ENCODE measurements at regions not wholly inside any gene's neighbourhood (a gene's known extent, or its start where the extent isn't known, plus 50 kb on each side); places are given as distances from the start of the nearest gene placed in this dataset.

DNA sequence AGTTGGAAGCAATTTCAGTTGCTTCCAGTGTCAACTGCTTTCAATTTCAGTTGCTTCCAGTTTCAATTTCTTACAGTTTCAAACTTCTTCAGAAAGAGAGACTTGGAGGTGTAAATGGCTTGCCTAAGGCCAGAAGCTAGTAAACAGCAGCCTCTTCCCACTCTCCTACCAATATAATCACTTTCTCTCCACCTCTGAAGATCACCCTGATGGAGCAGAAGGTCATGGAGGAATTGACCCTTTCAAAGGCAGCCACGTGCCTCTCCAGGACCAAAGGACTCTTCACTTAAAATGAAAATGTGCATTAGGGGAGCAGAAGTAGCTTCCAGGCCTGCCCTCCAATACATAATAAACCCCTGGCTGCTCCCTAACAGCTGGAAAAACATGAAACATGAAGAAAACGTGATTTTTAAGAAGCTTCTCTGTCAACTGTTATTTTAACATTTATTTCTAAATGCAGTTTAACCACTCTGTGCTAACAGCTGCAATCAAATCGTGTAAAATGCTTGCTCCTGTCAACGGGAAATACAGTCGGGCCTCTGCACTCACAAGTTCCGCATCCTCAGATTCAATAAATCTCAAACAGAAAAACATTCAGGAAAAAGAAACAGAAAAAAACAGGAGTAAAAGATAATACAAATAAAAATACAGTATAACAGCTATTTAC, 1020.6 kb downstream of the XPNPEP1 start:
- H3K4me1 ChIP-seq (ENCODE audit: insufficient read depth), result no peaks in the 10 kb centered on the region
- 79% methylated on average over 6 of the region's 6 CpGs for WGBS (ENCODE audit: low lambda C conversion rate, missing lambda C conversion rate)
- no peak overlapping the region for H2AFZ ChIP-seq
- H3K4me2 ChIP-seq, result no peak overlapping the region
- no peaks in the 10 kb centered on the region for H3K9me3 ChIP-seq (ENCODE audit: low read depth)
- no peaks in the 10 kb centered on the region for H3K79me2 ChIP-seq
- H3K4me3 ChIP-seq, result no peak overlapping the region
- no peaks in the 10 kb centered on the region for H3K9me2 ChIP-seq (replicated peaks; ENCODE audit: insufficient read depth)
- H3K27ac ChIP-seq, result no peak overlapping the region
- H3K27me3 ChIP-seq, result no peaks in the 10 kb centered on the region
- no peaks in the 10 kb centered on the region for H3K36me3 ChIP-seq (replicated peaks; ENCODE audit: insufficient read depth, low read depth)
- DNase-seq (ENCODE audit: low spot score), result no peak
- no peaks in the 10 kb centered on the region for H4K20me1 ChIP-seq (ENCODE audit: insufficient read depth, poor library complexity, severe bottlenecking)
- no peak for TF ChIP-seq EZH2 (IDR thresholded peaks at IDR 0.05; ENCODE audit: borderline replicate concordance)
- TF ChIP-seq, protein P1, sequence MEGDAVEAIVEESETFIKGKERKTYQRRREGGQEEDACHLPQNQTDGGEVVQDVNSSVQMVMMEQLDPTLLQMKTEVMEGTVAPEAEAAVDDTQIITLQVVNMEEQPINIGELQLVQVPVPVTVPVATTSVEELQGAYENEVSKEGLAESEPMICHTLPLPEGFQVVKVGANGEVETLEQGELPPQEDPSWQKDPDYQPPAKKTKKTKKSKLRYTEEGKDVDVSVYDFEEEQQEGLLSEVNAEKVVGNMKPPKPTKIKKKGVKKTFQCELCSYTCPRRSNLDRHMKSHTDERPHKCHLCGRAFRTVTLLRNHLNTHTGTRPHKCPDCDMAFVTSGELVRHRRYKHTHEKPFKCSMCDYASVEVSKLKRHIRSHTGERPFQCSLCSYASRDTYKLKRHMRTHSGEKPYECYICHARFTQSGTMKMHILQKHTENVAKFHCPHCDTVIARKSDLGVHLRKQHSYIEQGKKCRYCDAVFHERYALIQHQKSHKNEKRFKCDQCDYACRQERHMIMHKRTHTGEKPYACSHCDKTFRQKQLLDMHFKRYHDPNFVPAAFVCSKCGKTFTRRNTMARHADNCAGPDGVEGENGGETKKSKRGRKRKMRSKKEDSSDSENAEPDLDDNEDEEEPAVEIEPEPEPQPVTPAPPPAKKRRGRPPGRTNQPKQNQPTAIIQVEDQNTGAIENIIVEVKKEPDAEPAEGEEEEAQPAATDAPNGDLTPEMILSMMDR (IDR thresholded peaks at IDR 0.05; ENCODE audit: poor library complexity), result no peak
- TF ChIP-seq EZH2phosphoT487 (IDR thresholded peaks at IDR 0.05; ENCODE audit: low read depth, severe bottlenecking, unreplicated experiment), result no peak

DNA sequence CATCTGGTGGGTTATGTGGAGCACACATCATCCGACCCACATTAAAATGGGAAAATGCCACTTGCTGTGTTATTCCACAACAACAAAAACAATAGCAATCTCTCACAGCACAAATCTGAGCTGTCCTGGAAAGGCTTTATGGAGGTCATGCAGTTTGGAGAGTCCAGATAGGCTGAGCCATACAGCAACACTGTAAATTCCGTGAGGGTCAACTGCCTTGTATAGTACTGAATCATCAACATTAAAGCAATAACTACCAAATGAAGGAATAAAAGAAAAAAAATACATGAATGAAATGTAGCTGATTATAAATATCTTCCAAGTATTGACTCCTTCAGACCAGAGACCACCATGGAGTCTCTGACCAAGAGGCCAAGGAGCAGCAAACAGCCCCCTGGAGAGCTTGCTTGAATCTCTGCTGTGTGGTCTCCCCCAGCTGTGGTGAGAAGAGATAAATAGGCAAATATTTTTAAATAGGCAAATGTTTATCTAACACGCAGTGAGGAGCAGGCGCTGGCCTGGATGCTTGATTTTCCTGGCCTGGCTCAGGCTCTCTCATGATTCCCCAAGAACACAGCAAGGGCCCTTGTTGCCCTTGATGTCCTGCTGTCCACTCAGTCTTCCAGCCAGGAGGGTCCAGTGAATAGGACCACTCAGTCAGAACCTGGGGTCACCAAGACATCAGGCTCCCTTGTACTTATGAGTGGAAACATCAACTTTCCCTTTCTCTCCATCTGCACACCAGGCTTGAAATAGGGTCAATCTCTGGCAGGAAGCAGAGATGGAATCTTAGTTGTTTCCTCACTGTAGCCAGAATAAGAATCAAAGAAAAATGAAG, 1021.3 kb downstream of the XPNPEP1 start:
- no peaks in the 10 kb centered on the region for H3K4me1 ChIP-seq (ENCODE audit: insufficient read depth)
- no peaks in the 10 kb centered on the region for H4K20me1 ChIP-seq (ENCODE audit: insufficient read depth, poor library complexity, severe bottlenecking)
- H3K4me3 ChIP-seq, result no peak overlapping the region
- no peak for DNase-seq (ENCODE audit: low spot score)
- no peaks in the 10 kb centered on the region for H3K27me3 ChIP-seq
- no peaks in the 10 kb centered on the region for H3K9me3 ChIP-seq (ENCODE audit: low read depth)
- no peaks in the 10 kb centered on the region for H3K9me2 ChIP-seq (replicated peaks; ENCODE audit: insufficient read depth)
- no peaks in the 10 kb centered on the region for H3K79me2 ChIP-seq
- H3K4me2 ChIP-seq, result no peak overlapping the region
- 80% methylated on average over 4 of the region's 4 CpGs for WGBS (ENCODE audit: low lambda C conversion rate, missing lambda C conversion rate)
- H3K36me3 ChIP-seq (replicated peaks; ENCODE audit: insufficient read depth, low read depth), result no peaks in the 10 kb centered on the region
- no peak overlapping the region for H3K27ac ChIP-seq
- TF ChIP-seq, protein P1 (IDR thresholded peaks at IDR 0.05; ENCODE audit: poor library complexity), result no peak
- no peak for TF ChIP-seq EZH2 (IDR thresholded peaks at IDR 0.05; ENCODE audit: borderline replicate concordance)
- TF ChIP-seq EZH2phosphoT487 (IDR thresholded peaks at IDR 0.05; ENCODE audit: low read depth, severe bottlenecking, unreplicated experiment), result no peak
- no peak overlapping the region for H2AFZ ChIP-seq

GRCh38 chr10:108899670-108900069, 1023.6 kb downstream of the XPNPEP1 start:
- Histone ChIP-seq H3K27ac (no peak overlapping the region), H3K4me1 (ENCODE audit: insufficient read depth) (no peaks in the 10 kb centered on the region), H4K20me1 (ENCODE audit: insufficient read depth, poor library complexity, severe bottlenecking) (no peaks in the 10 kb centered on the region), H3K79me2 (no peaks in the 10 kb centered on the region), H3K27me3 (no peaks in the 10 kb centered on the region), H3K9me2 (replicated peaks; ENCODE audit: insufficient read depth) (no peaks in the 10 kb centered on the region), H3K4me3 (no peak overlapping the region), H3K4me2 (no peak overlapping the region), H2AFZ (no peak overlapping the region), H3K36me3 (replicated peaks; ENCODE audit: insufficient read depth, low read depth) (no peaks in the 10 kb centered on the region), H3K9me3 (ENCODE audit: low read depth) (no peaks in the 10 kb centered on the region)
- no peak for DNase-seq (ENCODE audit: low spot score)
- WGBS (ENCODE audit: low lambda C conversion rate, missing lambda C conversion rate), result 44% methylated on average over 3 of the region's 3 CpGs
- TF ChIP-seq, protein P1 (IDR thresholded peaks at IDR 0.05; ENCODE audit: poor library complexity), result no peak
- no peak for TF ChIP-seq EZH2 (IDR thresholded peaks at IDR 0.05; ENCODE audit: borderline replicate concordance)
